Lower lobe of right lung (tissue), 2 donors: ENCODE measurements at regions not wholly inside any gene's neighbourhood (a gene's known extent, or its start where the extent isn't known, plus 50 kb on each side); places are given as distances from the start of the nearest gene placed in this dataset.

Experiments used
- ATAC-seq, 2 donors: fragments of 200-7000 bp; cut with Tn5 transposase; one replicate each; pipeline ENCODE4 v1.9.1; 2020 to 2022; ENCODE audit warnings: mild to moderate bottlenecking in 2 of 2, moderate library complexity in 2 of 2
- DNase-seq: peaks from one replicate; pipeline ENCODE4 v3.0.0-alpha.2; 2020
- H3K27ac ChIP-seq: fragments of 200-600 bp; one replicate; pipeline ENCODE4 v1.8.0; 2022
- H3K27me3 ChIP-seq: fragments of 200-600 bp; one replicate; pipeline ENCODE4 v1.8.0; 2022; ENCODE audit warnings: low read depth
- H3K36me3 ChIP-seq: fragments of 200-600 bp; one replicate; pipeline ENCODE4 v1.8.0; 2022; ENCODE audit warnings: mild to moderate bottlenecking
- H3K4me1 ChIP-seq: fragments of 200-600 bp; one replicate; pipeline ENCODE4 v1.8.0; 2022
- H3K4me3 ChIP-seq: fragments of 200-600 bp; one replicate; pipeline ENCODE4 v1.8.0; 2022; ENCODE audit warnings: mild to moderate bottlenecking
- H3K9me3 ChIP-seq: fragments of 200-600 bp; one replicate; pipeline ENCODE4 v1.8.0; 2022
- CTCF ChIP-seq: fragments of 200-600 bp; IDR thresholded peaks from one replicate; pipeline ENCODE4 v1.8.0; 2022; ENCODE audit warnings: antibody characterized with exemption, mild to moderate bottlenecking
- intact Hi-C: fragments of 100-400 bp; cut with DNase I; formaldehyde crosslinking; loops from one replicate; pipeline ENCODE4 v1.11.0; 2022
- donor health status: DM: no; HTN: yes; CAD: no; lungs with severe emphysema.

- ATAC-seq (no peak), DNase-seq (no peak)
- H3K36me3 ChIP-seq = no peaks in the 10 kb centered on the region
- intact Hi-C loops = no loop called here
- no peaks in the 10 kb centered on the region for H3K27me3 ChIP-seq
- H3K9me3 ChIP-seq = no peaks in the 10 kb centered on the region
- H3K4me3 ChIP-seq = no peak overlapping the region
- TF ChIP-seq CTCF = no peak
- no peak overlapping the region for H3K27ac ChIP-seq
- peaks cover 27% of the 10 kb centered on the region for H3K4me1 ChIP-seq
Measured at GRCh38 chr13:40399756-40400155, 266.7 kb downstream of the FOXO1 start.

- Histone ChIP-seq H3K36me3 (no peaks in the 10 kb centered on the region), H3K27ac (peak overlapping the region; percentile 69), H3K27me3 (no peaks in the 10 kb centered on the region), H3K4me1 (peaks cover 40% of the 10 kb centered on the region), H3K9me3 (no peaks in the 10 kb centered on the region), H3K4me3 (no peak overlapping the region)
- DNase-seq = peak; percentile 95
- intact Hi-C loops = no loop called here
- no peak for TF ChIP-seq CTCF
- peak; percentile 95 to 97 for ATAC-seq
Measured at GRCh38 chr13:40401911-40402776, 264.3 kb downstream of the FOXO1 start.

- no peak for TF ChIP-seq CTCF
- no peaks in the 10 kb centered on the region for H3K27me3 ChIP-seq
- H3K4me3 ChIP-seq = no peak overlapping the region
- H3K4me1 ChIP-seq = peaks cover 41% of the 10 kb centered on the region
- ATAC-seq = peak in 1 of 2 donors; percentile 7
- H3K36me3 ChIP-seq = no peaks in the 10 kb centered on the region
- H3K27ac ChIP-seq = peak overlapping the region; percentile 69
- DNase-seq = no peak
- H3K9me3 ChIP-seq = no peaks in the 10 kb centered on the region
- intact Hi-C loops = no loop called here
Measured at GRCh38 chr13:40402931-40403431, 263.5 kb downstream of the FOXO1 start.

- no peaks in the 10 kb centered on the region for H3K9me3 ChIP-seq
- TF ChIP-seq CTCF = no peak
- intact Hi-C loops = no loop called here
- H3K4me3 ChIP-seq = no peak overlapping the region
- H3K27me3 ChIP-seq = no peaks in the 10 kb centered on the region
- H3K4me1 ChIP-seq = peaks cover 41% of the 10 kb centered on the region
- H3K36me3 ChIP-seq = no peaks in the 10 kb centered on the region
- H3K27ac ChIP-seq = peak overlapping the region; percentile 69
- no peak for DNase-seq
- ATAC-seq = no peak
Measured at GRCh38 chr13:40403509-40404241, 262.8 kb downstream of the FOXO1 start.

GRCh38 chr13:40404407-40404806, 262.0 kb downstream of the FOXO1 start:
- DNase-seq = no peak
- Histone ChIP-seq H3K36me3 (no peaks in the 10 kb centered on the region), H3K27ac (no peak overlapping the region), H3K9me3 (no peaks in the 10 kb centered on the region), H3K4me3 (no peak overlapping the region), H3K27me3 (no peaks in the 10 kb centered on the region), H3K4me1 (peaks cover 41% of the 10 kb centered on the region)
- no peak for ATAC-seq
- no peak for TF ChIP-seq CTCF
- intact Hi-C loops = no loop called here
